Trophoblast cell (in vitro differentiated cells and primary cell): ENCODE measurements at regions not wholly inside any gene's neighbourhood (a gene's known extent, or its start where the extent isn't known, plus 50 kb on each side); places are given as distances from the start of the nearest gene placed in this dataset.

Source experiments
- DNase-seq, 2 donors: peaks; one replicate each; pipeline ENCODE4 v3.0.0-alpha.2; 2016
- H2AFZ ChIP-seq: 2 replicates; pipeline ENCODE4 v1.6.1; 2013; ENCODE audit warnings: low read length, moderate library complexity, mild to moderate bottlenecking; ENCODE audit not compliant: insufficient read depth, poor library complexity
- H2AK5ac ChIP-seq: 2 replicates; pipeline ENCODE4 v1.6.1; 2013; ENCODE audit warnings: mild to moderate bottlenecking, low read length
- H2BK120ac ChIP-seq: 2 replicates; pipeline ENCODE4 v1.6.1; 2013; ENCODE audit warnings: low read length, mild to moderate bottlenecking, moderate library complexity; ENCODE audit not compliant: insufficient read depth, poor library complexity
- H2BK12ac ChIP-seq: 2 replicates; pipeline ENCODE4 v1.6.1; 2013; ENCODE audit warnings: mild to moderate bottlenecking, low read length, moderate library complexity
- H2BK5ac ChIP-seq: 2 replicates; pipeline ENCODE4 v1.6.1; 2013; ENCODE audit warnings: low read length, low read depth, moderate library complexity, mild to moderate bottlenecking; ENCODE audit not compliant: poor library complexity
- H3K14ac ChIP-seq: 2 replicates; pipeline ENCODE4 v1.6.1; 2013; ENCODE audit warnings: mild to moderate bottlenecking, low read length
- H3K18ac ChIP-seq: 2 replicates; pipeline ENCODE4 v1.6.1; 2013; ENCODE audit warnings: mild to moderate bottlenecking, low read length
- H3K23ac ChIP-seq: 2 replicates; pipeline ENCODE4 v1.6.1; 2013; ENCODE audit warnings: low read length
- H3K27ac ChIP-seq: 2 replicates; pipeline ENCODE4 v1.5.1; 2013; ENCODE audit warnings: low read depth, mild to moderate bottlenecking, inconsistent platforms, low read length, moderate library complexity
- H3K27me3 ChIP-seq: 2 replicates; pipeline ENCODE4 v1.6.1; 2013; ENCODE audit warnings: inconsistent platforms, mild to moderate bottlenecking, low read length, moderate library complexity; ENCODE audit not compliant: insufficient read depth
- H3K36me3 ChIP-seq, 2 experiments: 1 replicate in 1 of 2; 2 replicates in 1 of 2; pipeline ENCODE4 v1.6.1; 2013; ENCODE audit warnings: low read length in 2 of 2, mild to moderate bottlenecking in 2 of 2, moderate library complexity in 1 of 2; ENCODE audit not compliant: insufficient read depth in 2 of 2, control insufficient read depth in 1 of 2
- H3K4ac ChIP-seq: 2 replicates; pipeline ENCODE4 v1.6.1; 2013; ENCODE audit warnings: low read depth, mild to moderate bottlenecking, low read length, moderate library complexity
- H3K4me1 ChIP-seq, 2 experiments: 1 replicate in 1 of 2; 2 replicates in 1 of 2; pipeline ENCODE4 v1.6.1; 2013; ENCODE audit warnings: low read length in 2 of 2, mild to moderate bottlenecking in 2 of 2, moderate library complexity in 1 of 2; ENCODE audit not compliant: insufficient read depth in 2 of 2, control insufficient read depth in 1 of 2
- H3K4me2 ChIP-seq: 2 replicates; pipeline ENCODE4 v1.6.1; 2013; ENCODE audit warnings: inconsistent platforms, mild to moderate bottlenecking, low read length, moderate library complexity
- H3K4me3 ChIP-seq: 2 replicates; pipeline ENCODE4 v1.5.1; 2013; ENCODE audit warnings: mild to moderate bottlenecking, low read depth, low read length, inconsistent platforms
- H3K79me1 ChIP-seq: one replicate; pipeline ENCODE4 v1.6.1; 2013; ENCODE audit warnings: low read length
- H3K79me2 ChIP-seq: 2 replicates; pipeline ENCODE4 v1.6.1; 2013; ENCODE audit warnings: low read length, mild to moderate bottlenecking; ENCODE audit not compliant: control insufficient read depth, insufficient read depth, poor library complexity
- H3K9ac ChIP-seq: 2 replicates; pipeline ENCODE4 v1.6.1; 2013; ENCODE audit warnings: mild to moderate bottlenecking, low read length
- H3K9me3 ChIP-seq: 2 replicates; pipeline ENCODE4 v1.6.1; 2013; ENCODE audit warnings: low read depth, mild to moderate bottlenecking, control low read depth, inconsistent platforms, low read length; ENCODE audit not compliant: insufficient read depth
- H4K12ac ChIP-seq: 2 replicates; pipeline ENCODE4 v1.6.1; 2013; ENCODE audit warnings: low read depth, mild to moderate bottlenecking, low read length, moderate library complexity
- H4K8ac ChIP-seq: 2 replicates; pipeline ENCODE4 v1.6.1; 2013; ENCODE audit warnings: low read depth, mild to moderate bottlenecking, low read length, moderate library complexity
- H4K91ac ChIP-seq: one replicate; pipeline ENCODE4 v1.6.1; 2013; ENCODE audit warnings: low read depth, mild to moderate bottlenecking, low read length, moderate library complexity
- WGBS: extraction: QIAGEN DNeasy Blood & Tissue Kit; methylation state at CpG from one replicate; pipeline ENCODE4 v1.1.7; 2013; ENCODE audit warnings: missing lambda C conversion rate; ENCODE audit not compliant: insufficient read length, insufficient coverage; ENCODE audit errors: extremely low coverage; 5-methylcytosine and 5-hydroxymethylcytosine counted together

DNA sequence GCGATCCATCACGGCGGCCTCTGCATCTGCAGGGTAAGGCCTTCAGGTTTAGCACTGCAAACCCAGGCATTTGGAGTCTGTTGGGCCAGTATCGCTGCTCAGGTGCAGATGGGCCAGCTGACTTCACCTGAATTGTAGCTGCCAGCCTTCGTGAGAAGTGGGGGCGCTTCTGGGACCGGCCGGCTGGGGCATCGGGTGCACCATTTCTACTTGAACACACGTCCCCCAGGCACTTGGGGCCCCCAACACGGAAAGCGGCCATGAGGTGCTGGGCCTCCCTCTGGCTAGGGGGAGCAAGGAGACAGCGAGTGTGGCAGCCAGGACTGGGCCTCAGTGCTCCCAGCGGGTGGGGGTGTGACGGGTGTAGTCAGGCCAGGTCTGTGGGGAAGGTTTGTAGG, 767.6 kb downstream of the KCNJ18 start:
- H3K79me1 ChIP-seq = no peaks in the 10 kb centered on the region
- no peak overlapping the region for H2AFZ ChIP-seq
- H2BK5ac ChIP-seq = no peak overlapping the region
- no CpG with 5 or more reads among the region's 15 CpGs for WGBS
- no peak overlapping the region for H4K12ac ChIP-seq
- H3K23ac ChIP-seq = no peak overlapping the region
- no peak overlapping the region for H3K4me2 ChIP-seq
- no peak overlapping the region for H3K9ac ChIP-seq
- H3K79me2 ChIP-seq = no peaks in the 10 kb centered on the region
- no peaks in the 10 kb centered on the region for H3K36me3 ChIP-seq
- H2BK120ac ChIP-seq = no peak overlapping the region
- H3K4me3 ChIP-seq = no peak overlapping the region
- H4K91ac ChIP-seq = no peak overlapping the region
- no peak overlapping the region for H4K8ac ChIP-seq
- H3K9me3 ChIP-seq = peaks cover 47% of the 10 kb centered on the region
- H3K27me3 ChIP-seq = no peaks in the 10 kb centered on the region
- H3K4ac ChIP-seq = no peak overlapping the region
- H3K18ac ChIP-seq = no peak overlapping the region
- no peak overlapping the region for H2BK12ac ChIP-seq
- no peaks in the 10 kb centered on the region for H3K4me1 ChIP-seq
- no peak overlapping the region for H3K27ac ChIP-seq
- H2AK5ac ChIP-seq = no peak overlapping the region
- no peak overlapping the region for H3K14ac ChIP-seq
- no peak for DNase-seq

- peaks cover 50% of the 10 kb centered on the region for H3K9me3 ChIP-seq
- no peak overlapping the region for H3K4me2 ChIP-seq
- no peak for DNase-seq
- no peak overlapping the region for H4K91ac ChIP-seq
- no peaks in the 10 kb centered on the region for H3K79me1 ChIP-seq
- no peak overlapping the region for H2BK12ac ChIP-seq
- H3K14ac ChIP-seq = no peak overlapping the region
- H4K12ac ChIP-seq = no peak overlapping the region
- H3K9ac ChIP-seq = no peak overlapping the region
- H3K36me3 ChIP-seq = no peaks in the 10 kb centered on the region
- no peak overlapping the region for H3K23ac ChIP-seq
- no peak overlapping the region for H2BK5ac ChIP-seq
- H2BK120ac ChIP-seq = no peak overlapping the region
- no peak overlapping the region for H3K4ac ChIP-seq
- no peak overlapping the region for H2AFZ ChIP-seq
- no CpG with 5 or more reads among the region's 6 CpGs for WGBS
- no peaks in the 10 kb centered on the region for H3K79me2 ChIP-seq
- H2AK5ac ChIP-seq = no peak overlapping the region
- H3K27ac ChIP-seq = no peak overlapping the region
- H3K4me1 ChIP-seq = no peaks in the 10 kb centered on the region
- H3K18ac ChIP-seq = no peak overlapping the region
- no peak overlapping the region for H3K4me3 ChIP-seq
- no peaks in the 10 kb centered on the region for H3K27me3 ChIP-seq
- H4K8ac ChIP-seq = no peak overlapping the region
These were observed 768.2 kb downstream of the KCNJ18 start for GRCh38 chr17:22460461-22461063.

- H3K27ac ChIP-seq = no peak overlapping the region
- H3K4me3 ChIP-seq = no peak overlapping the region
- no peak overlapping the region for H4K91ac ChIP-seq
- no peak overlapping the region for H2AFZ ChIP-seq
- H2BK12ac ChIP-seq = no peak overlapping the region
- no peak overlapping the region for H2BK120ac ChIP-seq
- no peak overlapping the region for H3K9ac ChIP-seq
- H3K14ac ChIP-seq = no peak overlapping the region
- no CpG with 5 or more reads among the region's 14 CpGs for WGBS
- H3K4me2 ChIP-seq = no peak overlapping the region
- H3K27me3 ChIP-seq = no peaks in the 10 kb centered on the region
- H4K8ac ChIP-seq = no peak overlapping the region
- no peak overlapping the region for H3K23ac ChIP-seq
- no peak for DNase-seq
- no peaks in the 10 kb centered on the region for H3K36me3 ChIP-seq
- H3K79me2 ChIP-seq = no peaks in the 10 kb centered on the region
- no peak overlapping the region for H3K18ac ChIP-seq
- peaks cover 51% of the 10 kb centered on the region for H3K9me3 ChIP-seq
- H3K4ac ChIP-seq = no peak overlapping the region
- no peaks in the 10 kb centered on the region for H3K4me1 ChIP-seq
- no peak overlapping the region for H2BK5ac ChIP-seq
- H4K12ac ChIP-seq = no peak overlapping the region
- H3K79me1 ChIP-seq = no peaks in the 10 kb centered on the region
- H2AK5ac ChIP-seq = no peak overlapping the region
These were observed 769.3 kb downstream of the KCNJ18 start for GRCh38 chr17:22461460-22462145.

DNA sequence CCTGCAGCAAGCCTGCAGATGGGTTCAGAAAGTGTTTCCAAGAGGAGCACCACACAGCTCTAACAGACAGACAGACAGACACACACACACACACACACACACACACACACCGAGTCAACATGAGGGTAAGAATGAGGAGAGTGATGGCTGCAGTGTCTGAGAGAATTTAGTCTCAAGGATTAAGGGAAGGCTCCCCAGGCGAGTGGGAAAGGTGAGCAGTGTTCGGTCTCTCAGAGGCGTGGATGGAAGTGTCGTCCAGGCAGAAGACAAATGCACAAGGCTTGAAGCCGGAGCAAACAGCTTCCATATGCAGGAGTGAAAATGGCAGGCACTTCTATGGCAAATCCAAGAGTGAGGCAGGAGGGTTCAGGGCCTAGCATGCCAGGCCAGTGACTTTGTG, 770.1 kb downstream of the KCNJ18 start:
- H3K36me3 ChIP-seq = no peaks in the 10 kb centered on the region
- H3K9ac ChIP-seq = no peak overlapping the region

More for the DNA sequence above, 770.1 kb downstream of the KCNJ18 start:
- Histone ChIP-seq H3K27ac (no peak overlapping the region), H3K4ac (no peak overlapping the region), H4K8ac (no peak overlapping the region), H3K79me2 (no peaks in the 10 kb centered on the region), H3K79me1 (no peaks in the 10 kb centered on the region), H4K12ac (no peak overlapping the region), H2BK12ac (no peak overlapping the region), H3K14ac (no peak overlapping the region), H2BK5ac (no peak overlapping the region), H3K27me3 (no peaks in the 10 kb centered on the region), H3K4me3 (no peak overlapping the region), H3K23ac (no peak overlapping the region), H3K18ac (no peak overlapping the region), H3K4me1 (no peaks in the 10 kb centered on the region), H3K4me2 (no peak overlapping the region), H2AFZ (no peak overlapping the region), H2BK120ac (no peak overlapping the region), H3K9me3 (peaks cover 53% of the 10 kb centered on the region), H4K91ac (no peak overlapping the region), H2AK5ac (no peak overlapping the region)
- no peak for DNase-seq
- WGBS = no CpG with 5 or more reads among the region's 6 CpGs
